ENCODE measurements at regions not wholly inside any gene's neighbourhood (a gene's known extent, or its start where the extent isn't known, plus 50 kb on each side); places are given as distances from the start of the nearest gene placed in this dataset.

DNA sequence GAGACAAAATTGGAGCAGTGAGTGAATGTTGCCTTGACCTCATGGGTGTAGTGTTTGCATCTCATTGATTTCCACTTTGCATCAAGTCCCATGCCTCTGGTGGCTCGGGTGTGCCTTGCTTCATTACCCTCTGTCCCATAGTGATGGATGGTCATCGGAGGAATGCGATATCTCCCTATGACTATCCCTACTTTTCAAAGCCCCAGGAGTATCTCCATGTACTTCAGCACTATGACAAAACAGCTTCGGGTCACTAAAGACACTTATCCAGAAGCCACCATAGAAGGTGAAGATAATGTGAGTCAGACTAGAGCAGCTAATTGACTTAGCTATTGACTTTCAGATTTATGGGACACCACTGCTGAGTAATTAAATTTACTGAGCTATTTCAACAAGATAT, 355.1 kb upstream of the CCDC196 start:
- no TSS peak for BruUV-seq (replicated peaks)
- H3K4me3 ChIP-seq (ENCODE audit: insufficient read depth, low read depth, low read length), result no peak overlapping the region
- no peak overlapping the region for H2AK9ac ChIP-seq (replicated peaks; ENCODE audit: low read depth, low read length, poor library complexity)
- in situ Hi-C loops (cut with MboI; ENCODE audit: low sequenced_read_pairs), result no loop called here
- no peaks in the 10 kb centered on the region for H3K4me1 ChIP-seq (ENCODE audit: control insufficient read depth, insufficient read depth, low read length)
- no peak overlapping the region for H4K5ac ChIP-seq (ENCODE audit: low read depth, low read length)
- H3K9ac ChIP-seq (ENCODE audit: low read depth, low read length), result no peak overlapping the region
- ChIA-PET CTCF (no interaction called here), POLR2A (ENCODE audit: unreplicated experiment) (no interaction called here)
- H4K91ac ChIP-seq (ENCODE audit: insufficient read depth, low read depth, low read length), result no peak overlapping the region
- ATAC-seq (ENCODE audit: low read depth) (no peak), DNase-seq (no peak)
- no peak overlapping the region for H2BK20ac ChIP-seq (ENCODE audit: low read depth, low read length)
- H3K4ac ChIP-seq (ENCODE audit: low read depth, low read length), result no peak overlapping the region
- H3K79me1 ChIP-seq (ENCODE audit: low read depth in 1 of 2, low read length in 2 of 2), result no peaks in the 10 kb centered on the region
- H3K9me1 ChIP-seq (ENCODE audit: insufficient read depth, low read length), result no peaks in the 10 kb centered on the region
- no peak overlapping the region for H2AK5ac ChIP-seq (ENCODE audit: low read depth, low read length)
- TF ChIP-seq BHLHE40 (IDR thresholded peaks at IDR 0.05; ENCODE audit: low read depth, low read length) (no peak), SMC3 (IDR thresholded peaks at IDR 0.05; ENCODE audit: low read depth, low read length) (no peak), CHD1 (IDR thresholded peaks at IDR 0.05; ENCODE audit: low read depth, low read length) (no peak), RCOR1 (IDR thresholded peaks at IDR 0.05; ENCODE audit: insufficient replicate concordance, low read length) (no peak), MXI1 (IDR thresholded peaks at IDR 0.05; ENCODE audit: borderline replicate concordance, low read depth, low read length) (no peak), RAD21 (IDR thresholded peaks at IDR 0.05; ENCODE audit: low read length) (no peak), POLR2A (IDR thresholded peaks at IDR 0.05; ENCODE audit: low read depth, low read length) (no peak)
- no peak overlapping the region for H3K14ac ChIP-seq (replicated peaks; ENCODE audit: low read depth, low read length)
- H3K27ac ChIP-seq (ENCODE audit: insufficient read depth, low read length), result no peak overlapping the region
- H2BK120ac ChIP-seq (ENCODE audit: low read depth, low read length), result no peak overlapping the region
- intact Hi-C loops (cut with micrococcal nuclease), result no loop called here
- H3K9me3 ChIP-seq (ENCODE audit: control insufficient read depth, insufficient read depth, low read length), result peaks cover 14% of the 10 kb centered on the region
- no peak overlapping the region for H3K4me2 ChIP-seq (ENCODE audit: low read depth, low read length)
- no peak overlapping the region for H2BK5ac ChIP-seq (ENCODE audit: low read depth, low read length, poor library complexity, severe bottlenecking)
- no peaks in the 10 kb centered on the region for H3K27me3 ChIP-seq (ENCODE audit: control insufficient read depth, insufficient read depth, low read length)
- WGBS, 2 experiments (ENCODE audit: extremely low coverage in 2 of 2, insufficient read length in 1 of 2), result no CpG with 5 or more reads among the region's 4 CpGs
- H4K20me1 ChIP-seq (ENCODE audit: insufficient read depth, low read length), result no peaks in the 10 kb centered on the region
- H4K8ac ChIP-seq (ENCODE audit: low read depth in 2 of 2, low read length in 2 of 2), result no peak overlapping the region
- H3K23ac ChIP-seq (ENCODE audit: low read depth, low read length), result no peak overlapping the region
- H2BK15ac ChIP-seq (ENCODE audit: low read depth, low read length), result no peak overlapping the region
- H2AFZ ChIP-seq (replicated peaks; ENCODE audit: low read length, poor library complexity), result no peak overlapping the region
- no peak overlapping the region for H3K56ac ChIP-seq (ENCODE audit: extremely low read depth, insufficient read depth, low read length)
- no peak overlapping the region for H3K18ac ChIP-seq (ENCODE audit: low read depth, low read length)
- no peaks in the 10 kb centered on the region for H3K36me3 ChIP-seq (ENCODE audit: control insufficient read depth, insufficient read depth, low read length)
- dilution Hi-C loops (cut with HindIII; ENCODE audit: low sequenced_read_pairs, unreplicated experiment), result no loop called here
